NCI-H1436 treated with DMSO at 0.1 percent for 48 hours (cell line): ENCODE measurements at regions not wholly inside any gene's neighbourhood (a gene's known extent, or its start where the extent isn't known, plus 50 kb on each side); places are given as distances from the start of the nearest gene placed in this dataset.
"Not testable (repeated sequence)": the region's sequence is repeated elsewhere in the genome, so short reads cannot be mapped to it uniquely, and the experiment has no call there.

Experiments used
- DNase-seq: peaks from one replicate; lab custom pipeline; 2025; lab: John Stamatoyannopoulos, UW

- no peak for DNase-seq
Measured at GRCh38 chr1:164154622-164155021, 404.4 kb upstream of the PBX1 start.

DNA sequence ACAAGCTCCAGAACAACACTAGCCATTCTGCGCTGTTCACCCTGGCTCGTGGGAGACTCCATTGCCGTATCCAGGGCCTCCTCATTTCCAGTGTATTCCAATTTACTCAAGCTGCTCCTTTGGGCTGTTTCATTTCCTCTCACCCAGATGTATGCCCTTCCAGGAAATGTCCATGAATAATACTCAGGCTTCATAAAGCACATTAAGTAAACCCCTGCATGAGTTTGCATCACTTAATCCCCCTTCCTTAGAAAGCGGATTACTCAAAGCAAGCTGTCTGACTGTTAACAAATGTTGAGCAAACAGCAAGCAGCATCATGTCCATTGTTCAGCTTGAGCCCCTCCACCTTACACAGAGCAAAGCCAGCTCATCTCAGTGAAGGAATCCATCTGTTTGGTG, 403.6 kb upstream of the PBX1 start:
- DNase-seq = no peak

- no peak for DNase-seq
Measured at GRCh38 chr1:164163289-164163849, 395.6 kb upstream of the PBX1 start.

DNA sequence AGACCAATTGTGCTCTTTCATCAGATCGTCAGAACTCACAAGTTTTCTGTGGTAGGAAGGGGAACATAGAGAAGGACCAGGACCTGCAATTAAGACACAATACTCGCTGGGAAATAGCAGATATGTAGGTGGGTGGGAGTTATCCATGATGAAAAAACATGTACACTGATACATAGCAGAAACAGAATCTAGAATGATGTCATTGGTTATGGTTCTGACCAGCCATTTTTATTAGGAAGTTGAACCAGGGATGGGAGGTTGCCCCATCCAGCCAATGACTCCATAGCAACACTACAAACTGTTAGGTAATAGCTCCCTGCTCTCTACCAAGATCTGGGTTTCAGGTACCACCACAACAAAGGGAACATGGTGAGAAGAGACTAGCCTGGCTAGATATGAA, 393.5 kb upstream of the PBX1 start:
- no peak for DNase-seq

GRCh38 chr1:164166454-164166853, 392.5 kb upstream of the PBX1 start:
- not testable (repeated sequence) for DNase-seq

DNA sequence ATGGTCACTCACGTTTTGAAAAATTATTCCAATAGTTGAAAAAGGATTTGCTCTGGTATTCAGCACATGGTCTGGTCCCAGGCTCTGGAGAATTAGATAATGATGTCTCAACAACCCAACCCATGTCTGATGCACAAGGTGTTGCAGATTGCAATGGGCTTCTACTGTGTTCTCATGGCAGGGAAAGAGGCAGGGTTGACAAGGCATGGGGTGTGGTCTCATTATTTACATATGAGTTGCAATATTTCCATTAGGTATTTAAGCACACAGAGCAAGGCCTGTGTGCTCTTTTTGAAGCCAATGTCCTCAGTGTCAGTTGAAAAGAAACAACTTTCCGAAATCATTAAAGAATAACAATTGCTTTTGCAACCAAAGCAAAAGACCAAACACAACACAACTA, 381.9 kb upstream of the PBX1 start:
- DNase-seq = no peak

DNA sequence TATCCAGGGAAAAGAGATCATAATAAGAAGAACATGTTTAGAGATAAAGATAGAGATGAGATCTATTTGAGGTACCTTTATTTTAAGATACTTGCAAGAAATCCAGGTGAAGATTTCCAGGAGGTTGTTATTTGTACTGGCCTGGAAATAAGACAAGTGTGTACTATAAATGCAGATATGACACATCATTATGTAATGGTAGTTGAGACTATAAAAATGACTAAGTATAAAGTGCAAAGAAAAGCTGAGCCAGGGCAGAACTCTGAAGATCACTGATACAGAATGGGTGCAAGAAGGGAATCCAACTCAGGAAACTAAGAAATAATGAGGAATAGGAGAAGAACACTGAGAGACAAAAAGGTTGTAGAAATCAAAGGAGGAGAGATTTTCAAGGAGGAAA, 378.2 kb upstream of the PBX1 start:
- DNase-seq = no peak

DNA sequence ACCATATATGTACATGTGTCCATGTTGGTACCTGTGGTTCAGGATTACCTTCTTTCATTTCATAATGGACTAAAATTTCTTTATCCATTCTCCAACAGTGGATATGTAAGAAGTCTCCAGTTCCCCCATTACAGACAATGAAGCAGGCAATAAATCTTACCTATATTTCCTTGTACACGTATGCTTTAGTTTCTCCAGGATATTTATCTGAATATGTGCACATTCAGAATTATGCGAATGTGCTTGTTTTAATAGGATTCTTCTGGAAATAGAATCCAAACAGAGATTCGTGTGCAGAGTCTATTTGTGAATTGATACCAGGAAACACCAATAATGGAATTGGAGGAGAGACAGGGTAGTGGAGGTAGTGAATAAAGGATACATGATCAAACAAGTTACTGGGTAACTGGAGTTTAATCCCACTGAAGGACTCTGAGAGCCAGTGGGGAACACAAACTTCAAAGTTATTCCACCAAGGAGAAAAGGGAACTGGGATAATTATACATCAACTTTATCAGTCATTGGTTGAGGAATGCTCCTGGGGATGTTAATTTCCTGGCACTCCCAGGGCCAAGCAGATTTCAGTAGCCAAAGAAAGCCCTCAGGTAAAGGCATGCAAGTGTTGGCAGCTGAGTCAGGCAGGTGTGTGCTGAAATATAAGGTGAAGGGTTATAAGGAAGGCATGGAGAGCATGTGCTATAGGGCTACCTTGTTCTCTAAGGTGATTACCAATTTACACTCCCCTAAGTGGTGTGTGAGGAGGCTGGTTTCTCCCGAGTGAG, 374.9 kb upstream of the PBX1 start:
- no peak for DNase-seq

- no peak for DNase-seq
Measured at GRCh38 chr1:164186881-164187280, 372.1 kb upstream of the PBX1 start.

DNA sequence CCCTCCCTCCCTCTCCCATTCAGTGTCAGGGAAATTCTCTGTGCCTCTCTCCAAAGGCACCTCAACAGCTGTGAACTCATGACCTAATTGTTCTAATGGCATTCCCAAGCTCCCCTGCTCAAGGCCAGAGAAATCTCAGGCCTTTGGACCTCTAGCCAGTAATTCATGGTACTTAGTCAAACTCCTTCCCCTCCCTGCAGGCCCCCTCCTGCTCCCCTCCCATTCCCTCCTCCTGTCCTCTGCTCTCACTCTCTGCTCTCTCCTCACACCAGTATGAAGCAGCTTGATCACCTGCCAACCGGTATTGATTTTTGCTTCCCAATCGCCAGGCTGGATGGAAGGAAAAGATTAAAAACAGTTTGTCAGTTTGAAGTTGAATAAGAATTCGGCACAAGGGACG, 370.5 kb upstream of the PBX1 start:
- no peak for DNase-seq

- DNase-seq = no peak
Measured at GRCh38 chr1:164191191-164191590, 367.8 kb upstream of the PBX1 start.

- no peak for DNase-seq
Measured at GRCh38 chr1:164210211-164210739, 348.7 kb upstream of the PBX1 start.

DNA sequence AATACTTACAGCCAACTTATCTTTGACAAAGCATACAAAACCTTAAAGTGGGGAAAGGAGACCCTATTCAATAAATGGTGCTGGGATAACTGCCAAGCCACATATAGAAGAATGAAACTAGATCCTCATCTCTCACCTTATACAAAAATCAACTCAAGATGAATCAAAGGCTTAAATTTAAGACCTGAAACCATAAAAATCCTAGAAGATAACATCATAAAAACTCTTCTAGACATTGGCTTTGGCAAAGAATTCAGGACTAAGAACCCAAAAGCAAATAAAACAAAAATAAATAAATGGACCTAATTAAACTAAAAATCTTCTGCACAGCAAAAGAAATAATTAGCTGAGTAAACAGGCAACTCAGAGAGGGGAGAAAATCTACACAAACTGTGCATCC, 335.6 kb upstream of the PBX1 start:
- no peak for DNase-seq

- DNase-seq = no peak
Measured at GRCh38 chr1:164225011-164225410, 334.0 kb upstream of the PBX1 start.

DNA sequence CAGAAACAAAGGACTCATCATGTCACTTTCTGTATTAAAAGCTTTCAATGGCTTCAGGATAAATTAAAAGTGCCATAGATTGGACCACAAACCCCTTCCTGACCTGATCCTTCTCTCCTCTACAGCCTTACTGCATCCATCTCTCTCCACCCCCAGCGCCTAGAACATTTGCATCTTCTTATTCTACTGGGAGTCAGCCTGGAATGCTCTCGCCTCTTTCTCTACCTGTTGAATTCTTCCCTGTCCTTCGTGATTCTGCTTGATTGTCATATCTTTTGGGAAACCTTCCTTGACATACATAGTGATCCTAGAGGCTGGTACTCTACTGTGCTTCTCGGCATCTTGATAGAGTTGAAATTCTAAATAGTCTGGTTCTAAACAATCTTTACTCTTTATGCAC, 332.0 kb upstream of the PBX1 start:
- DNase-seq = no peak

DNA sequence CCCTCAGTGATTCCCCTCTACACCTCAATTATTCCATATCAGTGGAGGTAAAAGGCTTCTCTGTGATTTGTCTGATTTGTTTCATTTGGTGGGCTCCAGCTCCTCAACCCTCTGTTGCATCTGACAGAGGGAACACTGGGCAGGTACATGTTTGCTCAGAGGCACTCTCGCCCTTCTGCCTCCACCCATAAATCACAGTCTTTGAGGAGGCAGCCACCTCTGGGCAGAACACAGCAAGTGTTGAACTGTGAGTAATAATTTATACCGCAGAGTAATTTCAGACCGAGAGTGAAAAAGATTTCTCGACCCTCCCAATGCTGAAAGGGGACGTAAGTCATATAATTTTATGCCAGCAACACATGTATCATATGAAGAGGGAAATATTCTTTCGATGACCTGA, 330.1 kb upstream of the PBX1 start:
- DNase-seq = no peak

DNA sequence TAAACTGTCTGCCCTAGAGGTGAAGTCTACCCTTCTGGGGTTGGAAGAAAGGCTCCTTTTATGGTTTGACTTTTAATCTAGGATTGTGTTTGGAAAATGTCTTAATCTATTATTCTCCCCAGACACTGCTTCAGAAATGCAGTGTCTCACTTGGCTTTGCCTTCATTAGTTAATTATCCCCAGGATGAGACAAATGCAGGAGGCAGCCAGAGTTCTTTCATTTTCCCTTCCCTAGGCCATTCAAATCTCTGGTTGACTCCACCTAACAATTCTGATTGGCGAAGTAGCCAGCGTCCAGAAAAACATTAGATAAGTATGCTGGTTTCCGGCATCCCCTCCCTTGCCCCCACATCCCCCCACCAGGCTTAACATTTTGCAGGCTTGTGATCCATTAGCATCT, 325.8 kb upstream of the PBX1 start:
- no peak for DNase-seq

DNA sequence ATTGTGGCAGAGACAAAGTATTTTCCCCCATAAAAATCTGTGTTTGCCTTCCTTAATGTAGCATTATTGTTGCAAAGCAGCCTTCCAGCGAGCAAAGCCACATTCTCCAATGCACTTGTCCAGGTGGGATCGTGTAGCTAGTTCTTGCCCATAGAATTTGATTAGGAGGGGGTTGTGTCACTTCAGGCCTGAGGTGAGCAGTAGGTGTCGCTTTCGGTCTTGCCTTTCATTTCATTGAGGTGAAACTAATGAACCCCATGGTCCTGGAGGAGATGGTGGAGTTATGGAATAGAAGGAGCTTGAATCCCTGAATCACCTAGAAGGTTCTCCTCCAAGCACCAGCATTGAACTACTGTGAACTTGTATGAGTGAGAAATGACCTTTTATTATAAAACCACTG, 318.9 kb upstream of the PBX1 start:
- no peak for DNase-seq

DNA sequence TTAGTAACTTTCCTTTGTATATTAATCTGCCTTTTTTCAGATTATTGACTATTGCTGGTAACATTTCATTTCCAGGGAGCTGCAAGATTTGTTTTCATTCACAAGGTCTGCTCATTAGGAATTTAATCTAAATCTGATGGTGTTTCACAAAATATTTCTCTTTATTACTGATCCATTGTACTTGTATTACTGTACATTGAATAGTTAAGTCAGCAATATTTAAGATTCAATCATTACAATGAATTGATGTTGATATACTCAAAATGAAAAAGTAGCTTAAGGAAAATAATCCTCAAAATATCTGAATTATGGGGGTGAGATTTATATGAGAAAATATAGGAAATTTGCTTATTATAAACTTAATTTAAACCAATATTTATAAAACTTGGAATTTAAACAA, 308.6 kb upstream of the PBX1 start:
- no peak for DNase-seq

GRCh38 chr1:164256456-164256855, 302.5 kb upstream of the PBX1 start:
- no peak for DNase-seq

DNA sequence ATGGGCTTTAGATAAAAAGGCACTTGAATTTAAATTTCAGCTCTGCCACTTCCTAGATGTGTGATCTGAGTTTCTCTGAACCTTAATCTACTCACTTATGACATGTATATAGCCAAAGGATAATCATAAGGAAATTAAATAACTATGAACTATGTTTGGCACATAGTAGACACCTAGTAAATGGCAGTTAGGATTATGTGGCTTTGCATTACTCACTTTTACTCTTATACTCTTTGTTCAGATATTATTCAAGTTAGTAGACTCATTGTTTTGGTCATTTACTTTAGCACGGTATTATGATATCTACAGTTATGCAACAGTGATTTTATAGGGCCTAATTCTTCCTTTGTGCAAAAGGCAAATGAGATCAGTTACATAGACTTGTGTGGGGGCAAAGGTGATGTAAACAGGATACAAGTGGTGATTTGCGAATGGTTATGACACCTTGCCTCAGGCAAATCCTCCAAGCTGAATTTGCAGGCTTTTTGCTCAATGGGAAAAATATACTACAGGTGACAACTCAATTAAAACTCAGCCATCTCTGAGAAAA, 297.2 kb upstream of the PBX1 start:
- no peak for DNase-seq

DNA sequence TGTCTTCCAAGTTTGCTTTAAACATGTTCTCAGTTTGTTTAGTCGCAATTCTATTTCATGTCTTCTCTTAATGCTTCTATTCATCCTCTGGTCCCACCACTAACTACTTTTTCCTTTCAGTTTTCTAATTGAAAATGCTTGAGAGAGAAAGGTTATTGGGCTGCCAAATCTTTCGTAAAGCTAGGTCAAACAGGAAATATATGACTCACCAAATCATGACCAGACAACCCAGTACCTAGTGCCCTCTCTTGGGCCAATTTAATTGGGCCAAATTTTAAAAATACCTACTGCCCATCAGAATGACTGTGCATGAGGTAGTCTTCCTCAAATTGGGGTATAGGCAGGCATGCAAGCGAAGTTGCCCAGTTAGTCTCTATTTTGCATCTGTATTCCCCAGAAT, 295.4 kb upstream of the PBX1 start:
- DNase-seq = no peak

- no peak for DNase-seq
Measured at GRCh38 chr1:164265232-164265631, 293.8 kb upstream of the PBX1 start.

DNA sequence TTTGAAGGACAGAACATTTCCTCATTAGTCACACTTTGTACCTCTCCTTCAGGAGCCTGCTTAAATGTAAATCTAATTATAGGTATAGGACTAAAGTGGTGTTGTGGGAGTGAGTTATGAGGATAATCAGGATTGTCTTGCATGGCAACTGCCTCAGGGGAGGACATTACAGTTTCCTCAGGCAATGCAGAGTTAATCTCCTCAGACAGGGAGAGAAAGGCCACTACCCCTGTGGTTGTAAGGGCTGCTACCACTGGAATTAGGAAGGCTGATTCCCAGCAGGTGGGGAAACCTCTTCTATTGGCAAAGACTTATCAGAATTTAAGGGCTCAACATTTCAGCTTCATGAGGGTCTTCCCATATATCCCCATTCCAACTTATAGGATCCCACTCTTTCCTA, 286.8 kb upstream of the PBX1 start:
- peak; percentile 27 for DNase-seq
